Stimulated activated CD8-positive, alpha-beta memory T cell treated with anti-CD3 and anti-CD28 coated beads, Interleukin-2, amount 100 ng/mL, for 1 hour (primary cell): ENCODE measurements at regions not wholly inside any gene's neighbourhood (a gene's known extent, or its start where the extent isn't known, plus 50 kb on each side); places are given as distances from the start of the nearest gene placed in this dataset.
"Not testable (repeated sequence)": the region's sequence is repeated elsewhere in the genome, so short reads cannot be mapped to it uniquely, and the experiment has no call there.

Source experiments
- DNase-seq, 2 donors: peaks; one replicate each; pipeline ENCODE4 v3.0.0-alpha.2; 2020; ENCODE audit warnings: low read depth in 2 of 2

DNA sequence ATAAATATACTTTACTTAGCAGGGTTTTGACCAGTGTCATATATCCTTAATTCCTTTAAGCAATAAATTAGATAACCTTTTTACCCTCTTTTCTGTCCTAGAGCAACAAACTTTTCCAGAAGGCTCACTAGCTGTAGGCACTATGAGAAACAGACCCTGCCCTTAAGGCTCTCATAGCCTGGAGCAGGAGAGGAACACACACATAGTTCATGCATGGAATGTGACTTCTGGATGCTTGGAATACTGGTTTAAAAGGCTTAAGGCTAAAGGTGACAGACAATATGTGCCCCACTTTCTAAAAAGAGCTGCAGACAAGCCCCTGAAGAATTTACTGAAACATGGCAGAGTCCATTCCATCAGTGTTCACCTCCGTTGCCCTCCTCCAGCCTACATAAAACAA, 237.2 kb downstream of the TTC8 start:
- DNase-seq: no peak

DNA sequence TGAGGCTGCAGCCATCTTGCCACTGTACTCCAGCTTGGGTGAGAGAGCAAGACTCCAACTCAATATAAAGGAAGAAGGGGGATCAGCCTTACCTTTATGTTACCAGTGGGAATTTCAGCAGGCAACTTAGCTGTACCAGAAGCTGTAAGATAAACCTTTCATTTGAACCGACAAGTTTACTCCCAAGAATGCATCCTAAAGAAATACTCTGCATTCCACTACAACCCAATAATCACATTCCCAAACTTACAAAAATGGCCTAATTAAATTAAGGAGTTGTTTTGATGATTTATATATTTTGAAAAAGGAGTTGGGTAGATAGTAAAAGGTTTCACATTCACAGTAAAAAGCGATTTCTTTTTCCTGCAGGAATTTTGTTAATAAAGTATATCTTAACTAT, 241.4 kb downstream of the TTC8 start:
- no peak for DNase-seq

DNA sequence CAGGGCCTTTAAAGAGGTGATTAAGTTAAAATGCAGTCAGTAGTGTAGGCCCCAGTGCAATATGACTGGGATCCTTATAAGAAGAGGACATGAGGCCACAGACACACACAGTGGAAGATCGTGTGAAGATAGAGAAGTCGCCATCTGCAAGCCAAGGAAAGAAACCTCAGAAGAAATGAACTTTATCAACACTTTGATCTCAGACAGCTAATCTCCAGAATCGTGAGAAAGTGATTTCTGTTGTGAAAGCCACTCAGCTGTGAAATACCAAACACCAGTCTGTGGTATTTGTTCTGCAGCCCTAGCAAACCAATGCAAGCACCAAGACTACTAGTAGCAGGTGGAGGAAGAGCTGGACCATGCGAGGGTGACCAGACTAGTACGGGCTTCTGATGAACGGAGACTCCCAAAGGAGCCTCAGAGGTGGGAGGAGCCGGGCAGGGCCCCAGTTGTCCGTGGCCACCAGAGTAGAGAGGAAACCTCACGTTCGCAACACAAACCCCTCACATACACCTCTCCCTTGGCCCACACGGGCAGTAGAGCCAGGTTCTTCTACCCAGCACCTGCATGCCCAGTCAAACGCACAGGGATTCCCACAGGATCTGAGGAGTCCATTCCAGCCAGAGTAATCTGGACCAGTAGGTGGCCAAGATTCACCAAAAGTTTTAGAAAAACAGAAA, 243.0 kb downstream of the TTC8 start:
- no peak for DNase-seq

DNA sequence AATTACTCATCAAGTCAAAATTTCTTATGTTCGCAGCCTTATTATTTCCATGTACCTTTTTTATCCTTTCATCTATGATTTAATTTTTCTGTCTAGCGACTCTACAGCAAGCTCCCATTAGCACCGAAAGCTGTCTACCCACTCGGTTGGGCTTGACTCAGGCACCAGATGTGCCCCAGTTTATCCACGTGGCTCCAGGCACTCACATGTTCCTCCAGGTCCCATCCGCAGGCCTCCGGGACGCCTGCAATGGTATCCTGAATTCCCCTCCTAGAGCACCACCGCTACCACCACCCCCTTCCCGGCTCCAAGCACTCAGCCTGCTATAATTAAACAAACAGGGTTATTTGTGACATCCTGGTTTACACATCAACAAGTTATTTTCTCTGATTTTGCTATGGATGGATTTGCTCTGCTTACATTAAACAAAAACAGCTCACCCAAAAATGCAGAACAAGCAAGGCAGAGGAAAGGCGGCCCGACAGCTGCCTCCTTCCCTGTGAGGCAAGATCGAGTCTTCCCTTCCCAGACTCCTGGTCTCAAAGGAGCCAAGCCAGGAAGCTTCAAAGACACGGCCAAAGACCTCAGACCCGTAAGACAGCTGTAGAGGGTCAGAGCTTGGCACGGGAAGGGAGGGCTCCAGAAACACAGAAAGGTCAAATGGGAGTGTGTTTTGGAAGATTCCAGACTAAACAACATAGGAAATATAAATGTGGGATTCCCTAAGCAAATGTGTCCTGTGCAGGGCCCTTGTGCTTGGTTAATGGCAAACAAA, 253.8 kb downstream of the TTC8 start:
- no peak for DNase-seq

DNA sequence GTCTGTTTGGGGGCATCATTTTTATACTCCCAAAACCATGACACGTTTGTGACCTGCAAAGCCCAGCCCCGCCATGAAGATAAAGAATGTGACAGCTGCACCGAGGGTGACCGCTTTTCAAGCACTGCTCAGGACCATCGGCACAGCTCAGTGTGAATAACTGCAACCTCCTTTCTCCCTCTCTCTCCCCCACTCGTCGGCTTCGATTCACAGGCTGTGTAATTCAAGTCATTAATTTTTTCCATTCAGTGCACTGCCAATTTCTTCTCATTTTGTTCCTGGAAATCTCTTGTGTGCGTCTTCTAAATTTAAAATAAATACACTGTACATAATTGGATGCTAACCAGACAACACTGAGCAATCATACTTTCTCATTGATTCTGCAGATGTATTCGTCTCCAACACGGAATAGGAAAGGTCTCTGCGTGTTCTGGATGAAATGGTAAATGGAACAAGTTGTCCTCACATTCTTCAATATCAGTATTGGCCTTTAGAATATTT, 260.8 kb downstream of the TTC8 start:
- no peak for DNase-seq

DNA sequence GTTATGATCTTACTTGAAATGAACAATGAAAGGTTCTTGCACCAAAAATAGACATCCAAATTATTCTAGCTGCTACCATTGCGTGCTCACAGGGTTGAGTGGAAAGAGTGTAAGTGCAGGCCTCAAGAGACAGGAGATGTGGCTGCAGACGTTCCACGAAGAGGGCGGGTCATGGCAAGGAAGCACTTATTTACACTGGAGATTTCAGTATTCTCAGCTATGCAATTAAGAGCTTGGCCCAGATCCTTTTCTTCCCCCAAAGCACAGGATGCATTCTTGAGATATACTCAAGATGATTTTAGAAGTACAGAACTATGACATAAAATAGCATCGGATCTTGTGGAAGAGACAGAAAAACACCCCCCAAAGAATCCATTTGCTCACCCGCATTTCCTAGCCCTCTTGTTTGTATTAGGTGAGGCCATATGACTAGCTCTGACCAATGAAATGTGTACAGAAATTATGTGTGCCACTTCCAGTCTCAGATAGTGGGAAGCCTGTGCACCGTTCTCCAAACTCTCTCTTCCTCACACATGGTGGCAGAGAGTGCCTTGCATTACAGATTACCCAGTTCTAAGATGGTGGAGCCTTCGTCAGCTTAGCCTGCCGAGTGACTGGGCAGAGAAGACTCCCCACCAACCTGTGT, 261.4 kb downstream of the TTC8 start:
- no peak for DNase-seq

DNA sequence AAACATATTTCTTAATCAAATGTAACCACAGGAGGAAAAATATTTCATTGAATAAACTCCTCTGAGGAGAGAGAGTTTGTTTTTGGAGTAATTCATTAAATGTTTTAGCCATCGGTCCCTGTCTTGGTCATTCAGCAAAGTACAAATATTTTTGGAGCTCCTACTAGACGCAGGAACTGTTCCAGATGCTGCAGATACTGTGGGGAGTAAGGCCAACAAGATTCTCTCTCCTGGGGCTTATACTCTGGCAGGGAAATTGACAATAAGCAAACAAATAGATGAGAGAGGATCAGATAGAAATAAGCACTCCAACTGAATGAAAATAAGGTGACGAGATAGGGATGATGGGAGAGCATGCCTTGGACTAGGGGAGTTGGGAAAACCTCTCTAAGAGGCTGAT, 264.1 kb downstream of the TTC8 start:
- no peak for DNase-seq

DNA sequence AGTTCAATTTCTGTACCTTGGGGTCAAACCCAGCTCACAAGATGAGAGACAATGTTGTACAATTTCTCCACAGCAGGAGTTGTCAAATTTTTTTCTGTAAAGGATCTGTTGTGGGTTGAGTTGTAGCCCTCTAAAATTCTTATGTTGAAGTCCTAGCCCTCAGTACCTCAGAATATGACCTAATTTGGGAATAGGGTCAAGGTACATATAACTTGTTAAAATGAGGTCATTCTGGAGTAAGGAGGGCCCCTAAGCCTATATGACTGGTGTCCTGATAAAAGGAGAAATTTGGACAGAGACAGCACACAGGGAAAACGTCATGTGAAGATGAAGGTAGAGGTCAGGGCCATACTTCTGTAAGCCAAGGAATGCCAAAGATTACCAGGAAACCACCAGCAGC, 264.9 kb downstream of the TTC8 start:
- DNase-seq: no peak

DNA sequence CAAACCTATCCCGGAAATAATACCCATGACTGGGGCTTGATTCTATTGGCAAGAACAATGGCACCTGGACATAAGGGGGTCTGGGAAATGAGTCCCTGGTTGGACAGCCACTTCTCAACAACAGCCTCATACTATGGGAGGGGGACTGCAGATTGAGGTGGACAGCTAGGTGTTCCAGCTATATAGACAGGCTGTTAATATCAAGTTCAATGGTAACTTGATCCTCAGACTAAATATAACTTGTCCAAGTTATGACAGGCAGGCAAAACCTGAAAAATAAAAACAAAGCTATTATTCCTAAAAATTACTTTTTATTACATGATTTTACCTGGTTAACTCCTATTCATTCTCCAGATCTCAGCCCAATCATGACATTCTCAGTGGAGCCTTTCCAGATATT, 267.3 kb downstream of the TTC8 start:
- DNase-seq: no peak

DNA sequence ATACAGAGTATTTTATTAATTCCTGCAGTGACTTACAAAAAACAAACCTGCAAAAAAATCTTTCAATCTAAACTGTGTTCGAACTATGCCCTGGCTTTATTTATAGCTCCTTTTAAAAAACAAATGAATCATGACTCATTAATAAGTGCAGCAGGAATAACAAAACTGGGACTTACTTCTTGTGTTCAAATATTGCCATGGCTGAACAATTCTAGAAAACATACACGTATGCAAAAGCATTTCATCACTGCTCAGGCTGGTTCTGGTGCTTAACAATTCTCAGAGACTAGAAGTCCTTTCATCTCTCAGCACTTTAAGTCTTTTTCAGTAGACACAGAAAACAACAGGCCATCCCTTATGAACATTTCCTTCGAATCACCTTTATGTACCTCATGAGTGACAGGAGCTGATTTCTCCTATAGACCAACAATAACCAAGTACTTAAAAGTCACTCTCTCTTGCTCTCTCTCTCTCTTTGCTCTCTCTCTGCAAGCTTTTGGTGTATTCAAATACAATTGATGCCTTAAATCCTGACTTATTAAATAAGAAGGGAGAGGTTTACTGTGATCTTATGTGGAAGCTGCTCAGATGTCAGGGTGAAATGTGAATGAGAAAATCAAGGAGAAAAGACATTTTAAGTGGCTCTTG, 268.8 kb downstream of the TTC8 start:
- DNase-seq: no peak

DNA sequence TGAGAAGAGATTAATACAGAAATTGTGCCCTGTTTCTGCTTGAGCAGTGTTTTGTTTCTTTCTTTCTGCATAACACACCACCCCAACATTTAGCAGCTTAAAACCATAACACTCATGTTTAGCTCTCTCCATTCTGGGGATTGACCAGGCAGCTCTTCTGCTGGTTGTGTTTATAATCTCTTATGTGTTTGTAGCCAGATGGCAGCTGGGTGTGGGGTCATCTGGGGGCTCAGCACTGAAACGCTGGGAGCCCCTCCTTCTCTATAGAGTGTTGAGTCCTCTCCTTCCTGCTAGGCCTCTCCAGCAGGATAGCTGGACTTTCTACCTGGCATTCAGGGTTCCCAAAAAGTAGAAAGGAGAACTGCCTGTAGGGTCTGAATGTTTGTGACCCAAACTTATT, 270.6 kb downstream of the TTC8 start:
- DNase-seq: no peak

DNA sequence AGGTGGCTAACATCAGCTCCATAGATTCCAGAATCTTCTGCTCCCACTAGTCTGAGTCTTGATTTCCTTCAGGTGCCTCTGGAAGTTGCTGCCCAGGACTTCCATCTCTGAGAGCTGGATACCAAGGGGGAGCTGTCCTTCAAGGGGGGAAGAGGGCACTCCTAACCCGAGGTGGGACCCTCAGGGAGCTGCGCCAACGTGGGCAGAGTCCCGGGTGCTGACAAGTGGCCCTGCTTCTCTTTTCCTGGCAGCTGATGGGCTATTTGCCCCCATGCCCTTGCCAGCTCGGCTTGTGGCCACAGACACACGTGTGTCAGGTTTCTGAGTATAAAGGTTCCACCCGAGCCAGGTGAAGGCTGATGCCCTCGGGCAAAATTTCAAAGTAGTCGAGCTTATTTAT, 272.5 kb downstream of the TTC8 start:
- DNase-seq: no peak

DNA sequence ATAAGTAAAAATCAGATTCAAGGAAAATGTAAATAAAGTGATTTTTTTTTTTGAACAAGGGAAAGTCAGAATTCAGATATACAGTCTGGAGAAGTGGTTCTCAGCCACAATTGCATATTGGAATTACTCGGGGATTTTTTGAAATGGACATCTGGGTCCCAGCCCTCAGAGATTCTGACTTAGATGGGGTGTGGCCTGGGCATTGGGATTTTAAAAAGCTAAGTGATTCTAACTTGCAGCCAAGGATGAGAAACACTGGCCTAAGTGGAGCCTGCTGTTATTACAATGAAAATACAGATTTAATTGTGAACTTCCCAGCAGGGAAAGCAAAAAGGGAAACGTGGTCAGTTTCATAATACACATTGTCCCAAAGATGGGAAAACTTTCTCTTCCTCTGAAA, 273.8 kb downstream of the TTC8 start:
- DNase-seq: no peak

DNA sequence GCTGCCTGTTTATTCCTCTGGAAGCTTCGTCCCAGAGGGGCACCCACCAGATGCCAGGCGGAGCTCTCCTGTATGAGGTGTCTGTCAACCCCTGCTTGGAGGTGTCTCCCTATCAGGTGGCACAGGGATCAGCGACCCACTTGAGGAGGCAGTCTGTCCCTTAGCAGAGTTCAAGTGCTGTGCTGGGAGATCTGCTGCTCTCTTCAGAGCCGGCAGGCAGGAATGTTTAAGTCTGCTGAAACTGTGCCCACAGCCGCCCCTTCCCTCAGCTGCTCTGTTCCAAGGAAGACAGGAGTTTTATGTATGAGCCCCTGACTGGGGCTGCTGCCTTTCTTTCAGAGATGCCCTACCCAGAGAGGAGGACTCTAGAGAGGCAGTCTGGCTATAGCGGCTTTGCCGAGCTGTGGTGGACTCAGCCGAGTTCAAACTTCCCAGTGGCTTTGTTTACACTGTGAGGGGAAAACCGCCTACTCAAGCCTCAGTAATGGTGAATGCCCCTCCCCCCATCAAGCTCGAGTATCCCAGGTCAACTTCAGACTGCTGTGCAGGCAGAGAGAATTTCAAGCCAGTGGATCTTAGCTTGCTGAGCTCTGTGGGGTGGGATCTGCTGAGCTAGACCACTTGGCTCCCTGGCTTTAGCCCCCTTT, 279.8 kb downstream of the TTC8 start:
- DNase-seq: not testable (repeated sequence)

DNA sequence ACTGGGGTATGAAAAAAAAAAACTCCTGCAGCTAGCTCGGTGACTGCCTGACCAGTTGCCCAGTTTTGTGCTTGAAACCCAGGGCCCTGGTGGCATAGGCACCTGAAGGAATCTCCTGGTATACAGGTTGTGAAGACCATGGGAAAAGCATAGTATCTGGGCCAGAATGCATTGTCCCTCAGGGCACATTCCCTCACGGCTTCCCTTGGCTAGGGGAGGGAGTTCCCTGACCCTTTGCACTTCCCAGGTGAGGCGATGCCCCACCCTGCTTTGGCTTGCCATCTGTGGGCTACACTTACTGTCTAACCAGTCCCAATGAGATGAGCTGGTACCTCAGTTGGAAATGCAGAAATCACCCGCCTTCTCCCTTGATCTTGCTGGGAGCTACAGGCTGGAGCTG, 280.4 kb downstream of the TTC8 start:
- not testable (repeated sequence) for DNase-seq
